ENCODE measurements at regions not wholly inside any gene's neighbourhood (a gene's known extent, or its start where the extent isn't known, plus 50 kb on each side); places are given as distances from the start of the nearest gene placed in this dataset.

- TF ChIP-seq CTCF (IDR thresholded peaks at IDR 0.05) (no peak), POLR2A (IDR thresholded peaks at IDR 0.05) (no peak)
These were observed 67.3 kb downstream of the GLUD2 start for GRCh38 chrX:121114691-121115090.
